OCI-LY3 (cell line): ENCODE measurements at regions not wholly inside any gene's neighbourhood (a gene's known extent, or its start where the extent isn't known, plus 50 kb on each side); places are given as distances from the start of the nearest gene placed in this dataset.
"Not testable (repeated sequence)": the region's sequence is repeated elsewhere in the genome, so short reads cannot be mapped to it uniquely, and the experiment has no call there.

Experiments
- H2AFZ ChIP-seq: fragments of 200-600, 300-600 bp; shearing (Covaris generic); 2 replicates; pipeline ENCODE4 v1.6.0; 2014; ENCODE audit warnings: antibody characterized with exemption, low read depth, low read length
- H3K27ac ChIP-seq: fragments of 200-600, 300-600 bp; sonication (generic); 2 replicates; pipeline ENCODE4 v1.5.1; 2014; ENCODE audit warnings: mild to moderate bottlenecking, low read length, moderate library complexity, mixed read lengths
- H3K27me3 ChIP-seq: fragments of 200-600, 300-600 bp; sonication (generic); 2 replicates; pipeline ENCODE4 v1.6.1; 2014; ENCODE audit warnings: low read depth, low read length, mixed read lengths
- H3K36me3 ChIP-seq: fragments of 200-600, 300-600 bp; sonication (generic); replicated peaks from 2 replicates; pipeline ENCODE3; 2014; ENCODE audit warnings: low read depth, low read length, mixed read lengths
- H3K4me1 ChIP-seq: fragments of 300-600, 200-600 bp; sonication (generic); 2 replicates; pipeline ENCODE4 v1.6.1; 2014; ENCODE audit warnings: low read length, mixed read lengths
- H3K4me2 ChIP-seq: fragments of 200-600, 300-600 bp; sonication (generic); 2 replicates; pipeline ENCODE4 v1.6.1; 2014; ENCODE audit warnings: low read length, mixed read lengths
- H3K4me3 ChIP-seq: fragments of 300-600, 200-600 bp; sonication (generic); 2 replicates; pipeline ENCODE4 v1.5.1; 2014; ENCODE audit warnings: antibody characterized with exemption, mild to moderate bottlenecking, low read length, moderate library complexity
- H3K79me2 ChIP-seq: fragments of 300-600, 200-600 bp; shearing (Covaris generic); 2 replicates; pipeline ENCODE4 v1.6.1; 2014; ENCODE audit warnings: mild to moderate bottlenecking, low read length, mixed read lengths
- H3K9ac ChIP-seq: fragments of 300-600, 200-600 bp; shearing (Covaris generic); 2 replicates; pipeline ENCODE4 v1.6.0; 2014; ENCODE audit warnings: mild to moderate bottlenecking, low read length, moderate library complexity
- H3K9me3 ChIP-seq: fragments of 200-600, 300-600 bp; shearing (Covaris generic); 2 replicates; pipeline ENCODE4 v1.6.1; 2014; ENCODE audit warnings: low read length, mixed read lengths; ENCODE audit not compliant: insufficient read depth
- H4K20me1 ChIP-seq: fragments of 200-600, 300-600 bp; sonication (generic); 2 replicates; pipeline ENCODE4 v1.6.1; 2016; ENCODE audit warnings: low read length, mixed read lengths; ENCODE audit not compliant: insufficient read depth
- CTCF ChIP-seq: fragments of 200-600, 300-600 bp; sonication (generic); IDR thresholded peaks from 2 replicates; pipeline ENCODE4 v1.5.1; 2014; ENCODE audit warnings: antibody characterized with exemption, low read length, low read depth
- EZH2phosphoT487 ChIP-seq: fragments of 200-600 bp; shearing (Covaris generic); IDR thresholded peaks from 2 replicates; pipeline ENCODE4 v1.6.1; 2018; ENCODE audit warnings: antibody characterized with exemption, mixed run types, low read depth

DNA sequence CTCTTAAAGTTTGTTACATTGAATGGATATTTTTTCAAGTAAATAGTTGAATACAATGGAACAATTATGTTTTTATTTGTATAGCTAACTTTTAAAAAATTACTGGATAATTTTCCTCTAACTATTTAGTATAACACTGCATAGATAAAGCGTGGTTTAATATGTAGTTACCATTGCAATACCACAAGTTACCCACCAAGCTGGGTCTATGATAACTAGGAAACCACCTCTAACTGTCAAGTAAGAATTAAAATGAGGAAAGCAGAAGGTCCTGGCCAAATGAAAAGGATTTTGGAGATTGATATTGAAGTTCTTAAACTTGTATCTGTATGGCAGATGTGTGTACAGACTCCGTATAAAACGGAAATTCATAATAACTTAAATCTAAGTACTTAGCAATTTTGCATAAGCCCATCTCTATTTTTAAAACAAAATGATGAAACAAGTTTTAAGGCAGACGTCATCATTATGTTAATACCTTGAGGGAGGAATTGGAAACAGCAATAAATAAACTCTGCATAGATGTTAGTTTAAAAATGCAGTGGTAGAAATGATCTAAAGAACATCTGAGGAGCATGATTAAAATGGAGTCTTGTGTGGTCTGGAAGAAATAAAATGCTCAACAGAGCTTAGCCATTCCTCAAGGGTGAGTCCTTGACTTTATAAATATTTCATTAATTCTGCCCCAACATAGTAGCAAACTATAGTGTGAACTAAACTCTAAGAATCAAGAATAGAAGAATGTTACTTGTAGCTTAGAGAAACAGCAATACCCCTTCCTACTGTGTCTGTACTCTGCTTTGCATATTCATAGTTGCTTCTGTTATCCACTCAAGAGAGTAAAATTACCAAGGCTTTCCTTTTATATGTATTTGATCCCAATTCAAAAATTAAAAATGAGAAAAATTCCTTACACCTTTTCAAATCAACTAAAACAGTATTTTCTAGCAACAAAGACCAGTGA lies 206.4 kb upstream of the FERD3L start:
- Histone ChIP-seq H3K36me3 (no peaks in the 10 kb centered on the region), H3K27me3 (no peaks in the 10 kb centered on the region), H2AFZ (no peak overlapping the region), H3K4me1 (no peaks in the 10 kb centered on the region), H3K4me2 (no peak overlapping the region), H3K4me3 (no peak overlapping the region), H3K79me2 (no peaks in the 10 kb centered on the region), H3K9me3 (no peaks in the 10 kb centered on the region), H3K9ac (no peak overlapping the region), H3K27ac (no peak overlapping the region), H4K20me1 (no peaks in the 10 kb centered on the region)
- TF ChIP-seq CTCF, result no peak
- no peak for TF ChIP-seq EZH2phosphoT487

DNA sequence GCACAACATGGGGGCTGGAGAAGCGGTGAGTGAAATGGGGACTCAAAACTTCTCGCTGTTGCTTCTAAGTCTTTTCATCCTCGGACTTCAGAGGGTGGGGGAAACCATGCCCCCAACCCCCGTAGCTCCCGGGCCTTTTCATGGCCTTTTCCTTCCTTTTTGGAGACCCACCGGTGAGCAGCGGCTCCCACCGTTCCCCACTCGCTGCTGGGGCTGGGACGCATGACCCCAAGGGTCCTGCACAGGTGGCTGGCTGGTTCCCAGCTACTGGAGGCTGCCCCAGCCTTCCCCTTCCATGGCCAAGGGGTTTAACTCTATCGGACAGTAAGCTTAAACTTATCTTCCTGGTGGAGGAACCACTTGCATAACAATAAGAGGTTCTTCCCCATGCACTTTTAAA lies 194.3 kb upstream of the FERD3L start:
- Histone ChIP-seq H3K36me3 (no peaks in the 10 kb centered on the region), H3K9ac (no peak overlapping the region)

GRCh38 chr7:19338512-19338911 lies 193.3 kb upstream of the FERD3L start:
- not testable (repeated sequence) for H3K9me3 ChIP-seq, H3K4me2 ChIP-seq, H2AFZ ChIP-seq, H3K4me3 ChIP-seq, H3K36me3 ChIP-seq, H3K79me2 ChIP-seq, H3K27me3 ChIP-seq, H3K27ac ChIP-seq, H4K20me1 ChIP-seq, H3K9ac ChIP-seq, H3K4me1 ChIP-seq

More for the DNA sequence above, 194.3 kb upstream of the FERD3L start:
- no peak for TF ChIP-seq CTCF
- no peak for TF ChIP-seq EZH2phosphoT487
- Histone ChIP-seq H3K4me3 (no peak overlapping the region), H3K4me2 (no peak overlapping the region), H3K27ac (no peak overlapping the region), H3K79me2 (no peaks in the 10 kb centered on the region), H3K27me3 (no peaks in the 10 kb centered on the region), H3K9me3 (no peaks in the 10 kb centered on the region), H3K4me1 (no peaks in the 10 kb centered on the region), H4K20me1 (no peaks in the 10 kb centered on the region), H2AFZ (no peak overlapping the region)

- Histone ChIP-seq H4K20me1 (no peaks in the 10 kb centered on the region), H3K36me3 (no peaks in the 10 kb centered on the region), H3K4me1 (no peaks in the 10 kb centered on the region), H3K4me3 (no peak overlapping the region), H3K9me3 (no peaks in the 10 kb centered on the region), H3K4me2 (no peak overlapping the region), H3K9ac (no peak overlapping the region), H3K79me2 (no peaks in the 10 kb centered on the region), H3K27ac (no peak overlapping the region), H3K27me3 (no peaks in the 10 kb centered on the region), H2AFZ (no peak overlapping the region)
- TF ChIP-seq CTCF, result no peak
- no peak for TF ChIP-seq EZH2phosphoT487
These were observed 191.7 kb upstream of the FERD3L start for GRCh38 chr7:19336836-19337383.
